K562 (cell line): ENCODE measurements at regions not wholly inside any gene's neighbourhood (a gene's known extent, or its start where the extent isn't known, plus 50 kb on each side); places are given as distances from the start of the nearest gene placed in this dataset.

Experiments
- ATAC-seq: fragments of 200-7000 bp; cut with Tn5 transposase; 3 replicates; pipeline ENCODE4 v1.9.1; 2020; ENCODE audit warnings: moderate library complexity
- BruUV-seq: library from RNA; stranded (reverse); fragments of 400-500 nt; replicated peaks from 2 replicates; lab custom pipeline; 2021; lab: Mats Ljungman, UMichigan
- CTCF ChIA-PET: fragments of 300-600 bp; formaldehyde crosslinking; extraction: SDS; loops from one replicate; lab custom pipeline; 2021; ENCODE audit warnings: low intra/inter-chr PET ratio; lab: Yijun Ruan, JAX
- POLR2A ChIA-PET: fragments of 300-600, 350-650 bp; sonication (Branson Sonifier 250); formaldehyde crosslinking; extraction: SDS; loops from one replicate; lab custom pipeline; 2021; ENCODE audit warnings: antibody characterized with exemption, inconsistent platforms; lab: Yijun Ruan, JAX
- DNase-seq, 4 experiments: peaks; one replicate each; pipeline versions ENCODE4 v3.0.0 to v3.0.0-alpha.2; 2011 to 2018; ENCODE audit warnings: low spot score in 3 of 4, mixed read lengths in 3 of 4; ENCODE audit errors: extremely low read depth in 1 of 4
- FAIRE-seq: peaks from 2 replicates; lab custom pipeline; 2011; peaks lifted over from hg19 to GRCh38; lab: Jason Lieb, UNC
- H2AFZ ChIP-seq: 2 replicates; pipeline ENCODE4 v1.6.0; 2011; ENCODE audit warnings: low read depth, low read length, control low read depth, inconsistent platforms
- H3K27ac ChIP-seq: fragments of 200-600 bp; 3 replicates; pipeline ENCODE4 v1.8.0; 2011; ENCODE audit warnings: low read depth, mild to moderate bottlenecking, control low read depth, inconsistent platforms, low read length, moderate library complexity, mixed read lengths; ENCODE audit errors: extremely low read depth
- H3K27me3 ChIP-seq, 2 experiments: fragments of 300-600 bp in 1 of 2; 2 replicates in 1 of 2; 3 replicates in 1 of 2; pipeline versions ENCODE4 v1.6.0 to v1.8.0; 2011; ENCODE audit warnings: inconsistent platforms in 2 of 2, low read length in 2 of 2, mild to moderate bottlenecking in 1 of 2, mixed read lengths in 1 of 2, moderate library complexity in 1 of 2; ENCODE audit not compliant: control insufficient read depth in 2 of 2, insufficient read depth in 2 of 2
- H3K36me3 ChIP-seq: fragments of 300-600 bp; 3 replicates; pipeline ENCODE4 v1.8.0; 2011; ENCODE audit warnings: mild to moderate bottlenecking, low read length, inconsistent platforms; ENCODE audit not compliant: control insufficient read depth, insufficient read depth
- H3K4me1 ChIP-seq, 2 experiments: fragments of 200-600 bp in 1 of 2; replicated peaks in 1 of 2; 2 replicates in 1 of 2; 3 replicates in 1 of 2; pipeline versions ENCODE4 v1.5.1 to v1.8.0; 2011; ENCODE audit warnings: inconsistent platforms in 2 of 2, low read length in 2 of 2, mild to moderate bottlenecking in 1 of 2, mixed read lengths in 1 of 2, moderate library complexity in 1 of 2; ENCODE audit not compliant: control insufficient read depth in 2 of 2, insufficient read depth in 2 of 2
- H3K4me2 ChIP-seq: 2 replicates; pipeline ENCODE4 v1.6.1; 2011; ENCODE audit warnings: low read length, control low read depth, inconsistent platforms, mixed read lengths; ENCODE audit not compliant: insufficient read depth
- H3K4me3 ChIP-seq: fragments of 200-600 bp; sonication (generic), shearing (Covaris generic); 2 replicates; pipeline ENCODE4 v1.5.1; 2016; ENCODE audit warnings: control low read depth, inconsistent platforms
- H3K79me2 ChIP-seq: fragments of 200-600 bp; 3 replicates; pipeline ENCODE4 v1.8.0; 2011; ENCODE audit warnings: low read length, inconsistent platforms; ENCODE audit not compliant: control insufficient read depth, insufficient read depth
- H3K9ac ChIP-seq, 2 experiments: 2 replicates each; pipeline versions ENCODE4 v1.6.0 to v1.6.1; 2011; ENCODE audit warnings: low read depth in 2 of 2, low read length in 2 of 2, control low read depth in 1 of 2, inconsistent platforms in 1 of 2, mild to moderate bottlenecking in 1 of 2, mixed read lengths in 1 of 2; ENCODE audit not compliant: insufficient read depth in 1 of 2
- H3K9me1 ChIP-seq: one replicate; pipeline ENCODE4 v1.6.0; 2011; ENCODE audit warnings: inconsistent platforms, mild to moderate bottlenecking, low read length, moderate library complexity; ENCODE audit not compliant: control insufficient read depth, insufficient read depth
- H3K9me3 ChIP-seq: replicated peaks from 2 replicates; pipeline ENCODE4 v1.5.1; 2011; ENCODE audit warnings: low read depth, low read length, inconsistent platforms; ENCODE audit not compliant: control insufficient read depth, insufficient read depth
- H4K20me1 ChIP-seq: replicated peaks from 2 replicates; pipeline ENCODE4 v1.6.1; 2011; ENCODE audit warnings: low read length, inconsistent platforms, mixed read lengths; ENCODE audit not compliant: control insufficient read depth, insufficient read depth
- ARNT ChIP-seq, 2 experiments: fragments of 450-650 bp; IDR thresholded peaks; 2 replicates each; pipeline ENCODE4 v1.6.1; 2016; ENCODE audit warnings: mild to moderate bottlenecking in 1 of 2
- CLOCK ChIP-seq: fragments of 250-450 bp; sonication (Bioruptor Pico); IDR thresholded peaks from 2 replicates; pipeline ENCODE4 v1.4.0; 2020; ENCODE audit warnings: mild to moderate bottlenecking, moderate library complexity, borderline replicate concordance
- KAT2B ChIP-seq: IDR thresholded peaks from one replicate; pipeline ENCODE4 v1.6.1; 2012; ENCODE audit warnings: low read depth, mild to moderate bottlenecking, control low read depth, inconsistent platforms, low read length, moderate library complexity
- MLX ChIP-seq, 2 experiments: fragments of 450-650 bp in 1 of 2; sonication (generic) in 1 of 2; formaldehyde crosslinking; conservative IDR thresholded peaks; 2 replicates each; pipeline versions ENCODE4 v1.4.0 to v1.8.1; 2020 to 2022; ENCODE audit warnings: mild to moderate bottlenecking in 1 of 2, missing genetic modification reagents in 1 of 2
- NR4A1 ChIP-seq, 2 experiments: fragments of 250-450 bp in 1 of 2; fragments of 450-650 bp in 1 of 2; sonication (Bioruptor Pico) in 1 of 2; IDR thresholded peaks; 2 replicates each; pipeline versions ENCODE4 v1.4.0 to v1.6.1; 2016 to 2020; ENCODE audit warnings: mild to moderate bottlenecking in 2 of 2, missing compliant biosample characterization in 1 of 2, missing genetic modification characterization in 1 of 2, moderate library complexity in 1 of 2
- ZBTB33 ChIP-seq: sonication (generic); formaldehyde crosslinking; IDR thresholded peaks from 2 replicates; pipeline ENCODE4 v1.8.1; 2023; ENCODE audit warnings: mild to moderate bottlenecking, missing genetic modification reagents
- ZBTB8A ChIP-seq: fragments of 450-650 bp; IDR thresholded peaks from 2 replicates; pipeline ENCODE4 v1.6.1; 2018; ENCODE audit warnings: mild to moderate bottlenecking, moderate library complexity; ENCODE audit not compliant: partially characterized antibody
- ZBTB9 ChIP-seq: fragments of 450-650 bp; formaldehyde crosslinking; IDR thresholded peaks from 2 replicates; pipeline ENCODE4 v1.4.0; 2020; ENCODE audit warnings: mild to moderate bottlenecking, moderate library complexity
- ZNF217 ChIP-seq: sonication (generic); formaldehyde crosslinking; IDR thresholded peaks from 2 replicates; pipeline ENCODE4 v1.8.0; 2022; ENCODE audit warnings: mild to moderate bottlenecking, missing genetic modification reagents
- ZNF347 ChIP-seq: fragments of 450-650 bp; formaldehyde crosslinking; IDR thresholded peaks from 2 replicates; pipeline ENCODE4 v1.4.0; 2020; ENCODE audit warnings: low read depth, mild to moderate bottlenecking, moderate library complexity
- ZNF584 ChIP-seq: fragments of 200-800 bp; sonication (Bioruptor generic); IDR thresholded peaks from 2 replicates; pipeline ENCODE4 v1.6.1; 2016; ENCODE audit warnings: low read depth, mild to moderate bottlenecking, missing genetic modification characterization, missing compliant biosample characterization
- in situ Hi-C: fragments of 300-500 bp; cut with MboI; formaldehyde crosslinking; loops from 4 replicates; pipeline ENCODE4 v1.15.0; 2018; ENCODE audit warnings: inconsistent platforms, mixed read lengths
- intact Hi-C: fragments of 100-400 bp; cut with micrococcal nuclease; formaldehyde crosslinking; loops from 2 replicates; pipeline ENCODE4 v1.14.2; 2022

GRCh38 chr4:156116991-156117390 is 163.3 kb upstream of the CTSO start:
- H3K4me1 ChIP-seq = no peaks in the 10 kb centered on the region
- no peak for FAIRE-seq

More at GRCh38 chr4:156116991-156117390, 163.3 kb upstream of the CTSO start:
- H3K9ac ChIP-seq = no peak overlapping the region
- no peak overlapping the region for H3K4me2 ChIP-seq
- BruUV-seq = no TSS peak
- no peak overlapping the region for H2AFZ ChIP-seq
- no peak overlapping the region for H3K27ac ChIP-seq
- ChIA-PET POLR2A (no interaction called here), CTCF (no interaction called here)
- ATAC-seq (no peak), DNase-seq (no peak)
- intact Hi-C loops = no loop called here
- H3K79me2 ChIP-seq = no peaks in the 10 kb centered on the region
- in situ Hi-C loops = no loop called here
- no peak overlapping the region for H3K4me3 ChIP-seq
- no peaks in the 10 kb centered on the region for H3K36me3 ChIP-seq
- H3K27me3 ChIP-seq = no peaks in the 10 kb centered on the region
- H4K20me1 ChIP-seq = no peaks in the 10 kb centered on the region
- no peak for TF ChIP-seq ZBTB33
- TF ChIP-seq NR4A1 (CRISPR knock-in tag; IDR thresholded peaks at IDR 0.05) = no peak
- TF ChIP-seq NR4A1 (tag; IDR thresholded peaks at IDR 0.05) = no peak
- no peak for TF ChIP-seq CLOCK (CRISPR knock-in tag)
- TF ChIP-seq ZBTB8A = no peak
- no peak for TF ChIP-seq ZNF347 (CRISPR knock-in tag)
- no peak for TF ChIP-seq KAT2B
- TF ChIP-seq MLX (CRISPR knock-in tag; conservative IDR thresholded peaks at IDR 0.05) = no peak
- no peak for TF ChIP-seq ARNT (IDR thresholded peaks at IDR 0.05)
- no peak for TF ChIP-seq ZNF584 (CRISPR knock-in tag)
- TF ChIP-seq ZBTB9 = no peak
- no peak for TF ChIP-seq ZNF217 (CRISPR knock-in tag)
- H3K9me1 ChIP-seq = no peaks in the 10 kb centered on the region
- H3K9me3 ChIP-seq = peaks cover 2% of the 10 kb centered on the region; the same call in 1 of the 2 replicates
